Vagina (tissue), 2 donors: ENCODE measurements at regions not wholly inside any gene's neighbourhood (a gene's known extent, or its start where the extent isn't known, plus 50 kb on each side); places are given as distances from the start of the nearest gene placed in this dataset. TPM values are rescaled to one million over a fixed set of nuclear protein-coding genes. Genes with fewer than 3 reads are reported as not detected.

Experiments used
- DNase-seq, 2 donors: peaks; one replicate each; pipeline ENCODE4 v3.0.0-alpha.2; 2017; ENCODE audit errors: extremely low spot score in 2 of 2
- H3K27ac ChIP-seq: fragments of 200-600 bp; sonication (generic); one replicate; pipeline ENCODE4 v1.5.1; 2019
- H3K27me3 ChIP-seq: fragments of 200-600 bp; sonication (generic); one replicate; pipeline ENCODE4 v1.5.1; 2019
- H3K36me3 ChIP-seq, 2 donors: fragments of 200-600 bp; sonication (generic); one replicate each; pipeline ENCODE4 v1.5.1; 2017 to 2019
- H3K4me1 ChIP-seq: fragments of 200-600 bp; sonication (generic); one replicate; pipeline ENCODE4 v1.5.1; 2019
- H3K4me3 ChIP-seq, 2 donors: fragments of 200-600 bp; sonication (generic); 1 replicate in 1 of 2; 2 replicates in 1 of 2; pipeline ENCODE4 v1.5.1; 2016 to 2019
- H3K9me3 ChIP-seq: fragments of 200-600 bp; sonication (generic); one replicate; pipeline ENCODE4 v1.5.1; 2019
- CTCF ChIP-seq, 3 experiments: fragments of 450-650 bp in 2 of 3; fragments of 200-600 bp in 1 of 3; sonication (generic) in 1 of 3; IDR thresholded peaks; one replicate each; pipeline ENCODE4 v1.5.1; 2017 to 2019; ENCODE audit warnings: antibody characterized with exemption in 3 of 3, mild to moderate bottlenecking in 2 of 3, moderate library complexity in 2 of 3
- POLR2A ChIP-seq, 2 donors: fragments of 450-650 bp; IDR thresholded peaks; one replicate each; pipeline ENCODE4 v1.6.1; 2017; ENCODE audit warnings: antibody characterized with exemption in 2 of 2, mild to moderate bottlenecking in 2 of 2, moderate library complexity in 2 of 2
- POLR2AphosphoS5 ChIP-seq, 2 donors: sonication (generic); formaldehyde crosslinking; IDR thresholded peaks; one replicate each; pipeline ENCODE4 v1.9.0; 2017; ENCODE audit warnings: antibody characterized with exemption in 2 of 2, mild to moderate bottlenecking in 2 of 2, low read depth in 1 of 2; ENCODE audit not compliant: insufficient read depth in 1 of 2
- intact Hi-C: fragments of 100-400 bp; cut with DNase I; formaldehyde crosslinking; loops from one replicate; pipeline ENCODE4 v1.15.1; 2023
- small RNA-seq: library from RNA; depleted of rRNA; stranded (forward); fragments of <200 nt; gene quantifications from one replicate; pipeline ENCODE3, GENCODE V24; 2016

- TF ChIP-seq POLR2AphosphoS5 (IDR thresholded peaks at IDR 0.05; ENCODE audit: insufficient read depth in 1 of 2, low read depth in 1 of 2) (no peak), CTCF (IDR thresholded peaks at IDR 0.05) (no peak), POLR2A (IDR thresholded peaks at IDR 0.05) (no peak)
- no peak for DNase-seq
- Histone ChIP-seq H3K27me3 (no peaks in the 10 kb centered on the region), H3K4me1 (no peaks in the 10 kb centered on the region), H3K4me3 (no peak overlapping the region), H3K9me3 (peaks cover 47% of the 10 kb centered on the region), H3K27ac (no peak overlapping the region), H3K36me3 (no peaks in the 10 kb centered on the region)
- intact Hi-C loops = no loop called here
Observed at GRCh38 chr19:22472180-22472637, 50.1 kb upstream of the ZNF98 start.

Small RNA genes in the stretch of these regions (small RNA-seq; reads per million reads assigned to genes)
- not detected for gene AC004004.1
